Esophagus squamous epithelium (tissue), 5 donors: ENCODE measurements at regions not wholly inside any gene's neighbourhood (a gene's known extent, or its start where the extent isn't known, plus 50 kb on each side); places are given as distances from the start of the nearest gene placed in this dataset.

Experiments used
- DNase-seq: peaks from one replicate; lab custom pipeline; 2025; lab: John Stamatoyannopoulos, UW
- H3K27ac ChIP-seq, 4 donors: fragments of 200-600 bp; sonication (generic); one replicate each; pipeline ENCODE4 v1.5.1; 2016 to 2019; ENCODE audit warnings: mild to moderate bottlenecking in 1 of 4
- H3K27me3 ChIP-seq, 4 donors: fragments of 200-600 bp; sonication (generic); 1 replicate in 3 of 4; 2 replicates in 1 of 4; pipeline versions ENCODE4 v1.5.1 to v1.6.0; 2017 to 2021; ENCODE audit warnings: antibody characterized with exemption in 1 of 4
- H3K36me3 ChIP-seq, 3 donors: fragments of 200-600 bp; sonication (generic); one replicate each; pipeline ENCODE4 v1.5.1; 2016 to 2019
- H3K4me1 ChIP-seq, 3 donors: fragments of 200-600 bp; sonication (generic); one replicate each; pipeline ENCODE4 v1.5.1; 2017 to 2019
- H3K4me3 ChIP-seq, 4 donors: fragments of 200-600 bp; sonication (generic); 1 replicate in 3 of 4; 2 replicates in 1 of 4; pipeline ENCODE4 v1.5.1; 2016 to 2019; ENCODE audit warnings: mild to moderate bottlenecking in 2 of 4, moderate library complexity in 1 of 4
- H3K9me3 ChIP-seq, 3 donors: fragments of 200-600 bp; sonication (generic); one replicate each; pipeline ENCODE4 v1.5.1; 2016 to 2019
- CTCF ChIP-seq, 6 experiments: fragments of 450-650 bp in 4 of 6; fragments of 200-600 bp in 2 of 6; sonication (generic) in 2 of 6; IDR thresholded peaks; one replicate each; pipeline ENCODE4 v1.5.1; 2016 to 2019; ENCODE audit warnings: antibody characterized with exemption in 6 of 6, mild to moderate bottlenecking in 4 of 6, moderate library complexity in 4 of 6
- POLR2A ChIP-seq, 4 donors: fragments of 450-650 bp; IDR thresholded peaks; one replicate each; pipeline ENCODE4 v1.6.1; 2017; ENCODE audit warnings: antibody characterized with exemption in 4 of 4, mild to moderate bottlenecking in 4 of 4, moderate library complexity in 3 of 4
- WGBS, 2 donors: methylation state at CpG; one replicate each; pipeline ENCODE4 v1.1.5; 2018; 5-methylcytosine and 5-hydroxymethylcytosine counted together
- intact Hi-C: fragments of 100-400 bp; cut with DNase I; formaldehyde crosslinking; loops from one replicate; pipeline ENCODE4 v1.15.0; 2022
- donor health status: DM: yes; HTN: yes; CAD: no.

GRCh38 chr12:85484387-85484786, 204.4 kb downstream of the ALX1 start:
- H3K27ac ChIP-seq = no peak overlapping the region
- intact Hi-C loops = loop anchor here (10.0 kb wide), 1 partner anchor 380 kb away; no protein-coding TSS in a partner anchor

GRCh38 chr12:85489194-85489593, 209.2 kb downstream of the ALX1 start:
- no peak for DNase-seq
- intact Hi-C loops = loop anchor here (10.0 kb wide), 1 partner anchor 376 kb away; no protein-coding TSS in a partner anchor
- no peak for TF ChIP-seq CTCF (IDR thresholded peaks at IDR 0.05)
- TF ChIP-seq POLR2A (IDR thresholded peaks at IDR 0.05) = no peak
- Histone ChIP-seq H3K36me3 (no peaks in the 10 kb centered on the region), H3K27ac (no peak overlapping the region), H3K4me1 (peaks cover 0 to 7% (median 0%) of the 10 kb centered on the region in 3 donors), H3K27me3 (no peaks in the 10 kb centered on the region), H3K4me3 (no peak overlapping the region), H3K9me3 (no peaks in the 10 kb centered on the region)
- 41 to 59% methylated on average over 1 of the region's 1 CpG for WGBS, 2 donors

More at GRCh38 chr12:85484387-85484786, 204.4 kb downstream of the ALX1 start:
- no peaks in the 10 kb centered on the region for H3K9me3 ChIP-seq
- H3K4me1 ChIP-seq = peaks cover 0 to 5% (median 0%) of the 10 kb centered on the region in 3 donors
- no peak for DNase-seq
- H3K4me3 ChIP-seq = no peak overlapping the region
- no peaks in the 10 kb centered on the region for H3K36me3 ChIP-seq
- 58 to 71% methylated on average over 1 of the region's 1 CpG for WGBS, 2 donors
- TF ChIP-seq POLR2A (IDR thresholded peaks at IDR 0.05) (no peak), CTCF (IDR thresholded peaks at IDR 0.05) (no peak)
- H3K27me3 ChIP-seq = no peaks in the 10 kb centered on the region

- Histone ChIP-seq H3K36me3 (no peaks in the 10 kb centered on the region), H3K9me3 (no peaks in the 10 kb centered on the region), H3K4me1 (no peaks in the 10 kb centered on the region), H3K4me3 (no peak overlapping the region), H3K27ac (no peak overlapping the region), H3K27me3 (no peaks in the 10 kb centered on the region)
- TF ChIP-seq POLR2A (IDR thresholded peaks at IDR 0.05) = no peak
- no peak for TF ChIP-seq CTCF (IDR thresholded peaks at IDR 0.05)
- WGBS, 2 donors = 67 to 78% methylated on average over 2 of the region's 2 CpGs
- intact Hi-C loops = no loop called here
- no peak for DNase-seq
Measured at GRCh38 chr12:85504164-85504563, 224.1 kb downstream of the ALX1 start.

- intact Hi-C loops = no loop called here
- Histone ChIP-seq H3K4me1 (no peaks in the 10 kb centered on the region), H3K27me3 (no peaks in the 10 kb centered on the region), H3K27ac (no peak overlapping the region), H3K9me3 (no peaks in the 10 kb centered on the region), H3K36me3 (no peaks in the 10 kb centered on the region), H3K4me3 (no peak overlapping the region)
- TF ChIP-seq POLR2A (IDR thresholded peaks at IDR 0.05) = no peak
- TF ChIP-seq CTCF (IDR thresholded peaks at IDR 0.05) = no peak
- WGBS, 2 donors = 88% methylated on average over 4 of the region's 4 CpGs
- DNase-seq = no peak
Measured at GRCh38 chr12:85504624-85505023, 224.6 kb downstream of the ALX1 start.

GRCh38 chr12:85507456-85507855, 227.4 kb downstream of the ALX1 start:
- TF ChIP-seq CTCF (IDR thresholded peaks at IDR 0.05) = no peak
- no peak for TF ChIP-seq POLR2A (IDR thresholded peaks at IDR 0.05)
- no peaks in the 10 kb centered on the region for H3K27me3 ChIP-seq
- no peak overlapping the region for H3K4me3 ChIP-seq
- intact Hi-C loops = no loop called here
- no peak for DNase-seq
- no peaks in the 10 kb centered on the region for H3K4me1 ChIP-seq
- H3K27ac ChIP-seq = no peak overlapping the region
- H3K9me3 ChIP-seq = no peaks in the 10 kb centered on the region
- no peaks in the 10 kb centered on the region for H3K36me3 ChIP-seq
